ENCODE measurements at regions not wholly inside any gene's neighbourhood (a gene's known extent, or its start where the extent isn't known, plus 50 kb on each side); places are given as distances from the start of the nearest gene placed in this dataset.

- DNase-seq (ENCODE audit: low spot score) (peak; percentile 15), ATAC-seq (peak; percentile 86)
- H3K36me3 Mint-ChIP-seq (ENCODE audit: low read depth), result no peaks in the 10 kb centered on the region; the same call in 2 of the 3 replicates
- peaks cover 21% of the 10 kb centered on the region for H3K4me1 Mint-ChIP-seq
- Histone ChIP-seq H3F3A (replicated peaks; ENCODE audit: low read depth) (no peaks in the 10 kb centered on the region), H3K27me3 (ENCODE audit: insufficient read depth) (no peaks in the 10 kb centered on the region), H3K4me1 (ENCODE audit: insufficient read depth) (peaks cover 8% of the 10 kb centered on the region), H3K79me2 (replicated peaks; ENCODE audit: insufficient read depth) (no peaks in the 10 kb centered on the region), H4K20me1 (replicated peaks; ENCODE audit: insufficient read depth) (no peaks in the 10 kb centered on the region), H3K36me3 (ENCODE audit: insufficient read depth) (no peaks in the 10 kb centered on the region), H2AFZ (peak overlapping the region; percentile 74), H3K27ac (ENCODE audit: low read depth) (no peak overlapping the region; the same call in 1 of the 2 replicates), H3K9me2 (ENCODE audit: insufficient read depth) (peaks cover 11% of the 10 kb centered on the region), H3K4me2 (0 out of 2 replicates have a peak overlapping the region, but pooled peaks have one; percentile 44), H3K4me3 (no peak overlapping the region)
- H3K27me3 Mint-ChIP-seq (ENCODE audit: insufficient read depth, low read depth, poor library complexity), result peaks cover 12% of the 10 kb centered on the region
- H3K9me3 Mint-ChIP-seq, result peaks cover 4% of the 10 kb centered on the region; the same call in 1 of the 3 replicates
- TF ChIP-seq ZNF331 (CRISPR knock-in tag; IDR thresholded peaks at IDR 0.05; ENCODE audit: low read depth) (no peak), ZNF462 (CRISPR knock-in tag; IDR thresholded peaks at IDR 0.05) (0 out of 2 replicates have a peak, but pooled peaks have one; percentile 23)
- no peak overlapping the region for H3K4me3 Mint-ChIP-seq
- no peak overlapping the region for H3K27ac Mint-ChIP-seq
Measured at GRCh38 chr2:235157746-235158482, 206.1 kb downstream of the SH3BP4 start.

GRCh38 chr2:235160281-235160810 is 208.5 kb downstream of the SH3BP4 start:
- ATAC-seq (no peak), DNase-seq (ENCODE audit: low spot score) (no peak)
- Histone ChIP-seq H3K36me3 (ENCODE audit: insufficient read depth) (no peaks in the 10 kb centered on the region), H3K4me1 (ENCODE audit: insufficient read depth) (peaks cover 8% of the 10 kb centered on the region), H3K9me2 (ENCODE audit: insufficient read depth) (0 out of 2 replicates have a peak, but pooled peaks cover 5% of the 10 kb centered on the region), H3K4me3 (no peak overlapping the region), H2AFZ (no peak overlapping the region), H4K20me1 (replicated peaks; ENCODE audit: insufficient read depth) (no peaks in the 10 kb centered on the region), H3K27ac (ENCODE audit: low read depth) (no peak overlapping the region), H3F3A (replicated peaks; ENCODE audit: low read depth) (no peaks in the 10 kb centered on the region), H3K27me3 (ENCODE audit: insufficient read depth) (no peaks in the 10 kb centered on the region), H3K4me2 (no peak overlapping the region), H3K79me2 (replicated peaks; ENCODE audit: insufficient read depth) (no peaks in the 10 kb centered on the region)
- Mint-ChIP-seq H3K27ac (no peak overlapping the region), H3K36me3 (ENCODE audit: low read depth) (no peaks in the 10 kb centered on the region; the same call in 2 of the 3 replicates), H3K4me3 (no peak overlapping the region), H3K9me3 (peaks cover 4% of the 10 kb centered on the region; the same call in 1 of the 3 replicates), H3K4me1 (peaks cover 21% of the 10 kb centered on the region), H3K27me3 (ENCODE audit: insufficient read depth, low read depth, poor library complexity) (peaks cover 13% of the 10 kb centered on the region)
- TF ChIP-seq ZNF114 (CRISPR knock-in tag; IDR thresholded peaks at IDR 0.05) (no peak), STAT1 (IDR thresholded peaks at IDR 0.05; ENCODE audit: unreplicated experiment) (no peak), ZNF331 (CRISPR knock-in tag; IDR thresholded peaks at IDR 0.05; ENCODE audit: low read depth) (no peak), ZNF462 (CRISPR knock-in tag; IDR thresholded peaks at IDR 0.05) (no peak)

Data from GM23338 (cell line).